Dendritic cell treated with granulocyte-macrophage colony-stimulating factor and Interleukin-4, amounts not matched to agents 40 ng/mL and 50 ng/mL, for 4 days (primary cell): ENCODE measurements at regions not wholly inside any gene's neighbourhood (a gene's known extent, or its start where the extent isn't known, plus 50 kb on each side); places are given as distances from the start of the nearest gene placed in this dataset.
"Not testable (repeated sequence)": the region's sequence is repeated elsewhere in the genome, so short reads cannot be mapped to it uniquely, and the experiment has no call there.

Source experiments
- H3K27ac Mint-ChIP-seq: one replicate; pipeline ENCODE4 v1.8.0; 2022; ENCODE audit warnings: mild to moderate bottlenecking, mixed read lengths
- H3K27me3 Mint-ChIP-seq: one replicate; pipeline ENCODE4 v1.8.0; 2022; ENCODE audit warnings: mild to moderate bottlenecking, mixed read lengths
- H3K36me3 Mint-ChIP-seq: one replicate; pipeline ENCODE4 v1.8.0; 2022; ENCODE audit warnings: low read depth, mixed read lengths
- H3K4me1 Mint-ChIP-seq: one replicate; pipeline ENCODE4 v1.8.0; 2022; ENCODE audit warnings: low read depth, mixed read lengths
- H3K4me3 Mint-ChIP-seq: one replicate; pipeline ENCODE4 v1.8.0; 2022; ENCODE audit warnings: mild to moderate bottlenecking, moderate library complexity, mixed read lengths
- H3K9me3 Mint-ChIP-seq: one replicate; pipeline ENCODE4 v1.8.0; 2022; ENCODE audit warnings: mixed read lengths
- intact Hi-C: fragments of 100-400 bp; cut with micrococcal nuclease; formaldehyde crosslinking; loops from one replicate; pipeline ENCODE4 v1.15.0; 2022

DNA sequence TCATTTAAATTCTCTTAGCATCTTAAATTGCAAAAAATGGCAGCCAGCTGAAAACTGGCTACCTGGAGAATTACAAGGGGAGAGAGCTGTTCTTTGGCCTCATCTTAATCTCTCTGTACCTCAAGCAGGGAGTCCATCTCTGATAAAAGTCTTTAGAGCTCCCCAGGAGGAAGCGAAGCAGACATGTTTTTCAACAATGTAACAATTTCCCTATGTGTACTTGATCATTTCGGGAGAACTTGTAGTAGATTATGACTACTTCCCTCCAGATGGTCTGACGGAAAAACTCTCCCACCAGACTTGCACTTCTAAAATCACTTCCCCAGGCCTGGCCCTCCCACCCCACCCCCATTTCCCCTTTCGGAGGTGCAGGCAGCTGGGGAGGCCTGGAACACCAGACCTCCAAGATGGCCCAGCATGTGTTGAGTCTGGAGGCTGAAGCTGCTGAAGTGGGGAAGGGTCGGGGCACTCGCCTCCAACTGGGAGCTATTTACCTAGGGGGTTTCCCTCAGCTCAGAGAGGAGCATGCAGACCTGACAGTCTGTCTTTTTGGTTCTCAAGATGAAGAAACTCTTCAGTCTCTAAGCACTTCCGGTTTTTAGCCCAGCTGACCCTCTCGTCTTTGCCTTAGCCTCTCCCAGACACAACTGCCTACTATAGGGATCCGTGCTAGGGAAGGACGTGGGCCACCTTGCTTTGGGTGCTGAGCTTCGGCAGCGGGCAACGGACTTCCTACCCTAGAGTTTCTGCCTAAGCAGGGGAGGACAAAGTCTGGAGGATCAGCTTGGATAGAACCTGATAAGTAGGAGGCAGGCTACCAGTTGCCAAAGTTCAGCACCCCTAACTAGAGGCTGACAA, 164.0 kb upstream of the TBL1XR1 start:
- H3K36me3 Mint-ChIP-seq: no peaks in the 10 kb centered on the region
- intact Hi-C loops: loop anchor here (2.0 to 5.0 kb wide), 4 partner anchors 86 to 416 kb away; no protein-coding TSS in a partner anchor
- peaks cover 56% of the 10 kb centered on the region for H3K4me1 Mint-ChIP-seq
- peak overlapping the region; percentile 98 for H3K27ac Mint-ChIP-seq
- H3K27me3 Mint-ChIP-seq: no peaks in the 10 kb centered on the region
- H3K9me3 Mint-ChIP-seq: no peaks in the 10 kb centered on the region
- H3K4me3 Mint-ChIP-seq: peak overlapping the region; percentile 41

DNA sequence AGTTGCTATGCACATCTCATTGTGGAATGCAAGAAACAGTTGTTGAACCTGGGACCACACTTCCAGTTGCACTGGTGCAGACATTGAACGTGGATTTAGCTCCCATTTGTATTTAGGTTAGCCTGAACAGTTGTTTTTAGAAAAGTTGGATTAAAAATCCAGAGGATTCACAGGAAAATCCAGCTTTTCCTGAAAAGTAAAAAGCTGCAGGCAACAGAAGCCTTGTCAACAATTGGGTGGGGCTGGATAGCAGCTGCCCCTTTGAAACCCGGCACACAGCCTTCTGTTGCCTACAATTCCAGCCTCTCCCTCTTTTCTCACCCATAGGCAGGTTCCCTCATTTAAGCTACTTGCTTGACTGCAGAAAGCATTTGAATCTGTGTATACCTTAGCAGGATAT, 165.3 kb upstream of the TBL1XR1 start:
- Mint-ChIP-seq H3K27me3 (no peaks in the 10 kb centered on the region), H3K4me1 (peaks cover 44% of the 10 kb centered on the region), H3K36me3 (no peaks in the 10 kb centered on the region), H3K27ac (no peak overlapping the region), H3K9me3 (no peaks in the 10 kb centered on the region), H3K4me3 (no peak overlapping the region)
- intact Hi-C loops: loop anchor here (5.0 kb wide), 3 partner anchors 85 to 415 kb away; no protein-coding TSS in a partner anchor

DNA sequence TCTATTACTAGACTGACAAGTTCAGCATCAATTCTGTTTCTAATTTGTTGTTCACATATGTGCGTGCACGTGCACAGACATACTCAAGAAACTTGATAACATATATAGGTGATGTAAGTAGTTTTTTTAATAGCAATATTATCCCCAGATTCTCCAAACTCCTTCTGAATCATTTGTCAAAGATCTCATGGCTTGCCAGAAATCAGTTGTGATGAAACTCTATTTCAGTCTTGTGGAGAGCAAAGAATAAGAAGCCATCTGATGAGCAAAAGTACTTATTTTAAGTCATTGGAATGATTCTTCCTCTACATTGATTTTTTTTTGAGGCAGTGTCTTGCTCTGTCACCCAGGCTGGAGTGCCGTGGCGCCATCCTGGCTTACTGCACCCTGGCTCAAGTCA, 167.0 kb upstream of the TBL1XR1 start:
- intact Hi-C loops: loop anchor here (5.0 kb wide), 3 partner anchors 83 to 413 kb away; no protein-coding TSS in a partner anchor
- Mint-ChIP-seq H3K27me3 (no peaks in the 10 kb centered on the region), H3K4me1 (peaks cover 32% of the 10 kb centered on the region), H3K36me3 (no peaks in the 10 kb centered on the region), H3K4me3 (no peak overlapping the region), H3K9me3 (no peaks in the 10 kb centered on the region), H3K27ac (no peak overlapping the region)

DNA sequence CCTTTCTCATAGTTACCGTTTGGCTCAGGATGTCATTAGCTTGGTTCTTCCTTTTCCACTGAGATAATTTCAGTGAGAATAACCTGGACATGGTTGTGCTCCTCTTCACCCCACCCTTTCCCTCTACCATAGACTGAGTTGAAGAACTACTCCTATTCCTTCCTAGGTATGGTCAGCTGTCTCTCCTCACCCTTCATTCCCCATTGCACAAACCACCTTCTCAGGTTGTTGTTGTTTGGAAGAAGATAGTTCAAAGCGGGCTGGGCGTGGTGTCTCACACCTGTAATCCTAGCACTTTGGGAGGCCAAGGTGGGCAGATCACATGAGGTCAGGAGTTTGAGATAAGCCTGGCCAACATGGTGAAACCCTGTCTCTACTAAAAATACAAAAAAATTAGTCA, 168.0 kb upstream of the TBL1XR1 start:
- peaks cover 21% of the 10 kb centered on the region for H3K4me1 Mint-ChIP-seq
- H3K9me3 Mint-ChIP-seq, H3K27me3 Mint-ChIP-seq, H3K36me3 Mint-ChIP-seq, H3K4me3 Mint-ChIP-seq, intact Hi-C loops, H3K27ac Mint-ChIP-seq: not testable (repeated sequence)

DNA sequence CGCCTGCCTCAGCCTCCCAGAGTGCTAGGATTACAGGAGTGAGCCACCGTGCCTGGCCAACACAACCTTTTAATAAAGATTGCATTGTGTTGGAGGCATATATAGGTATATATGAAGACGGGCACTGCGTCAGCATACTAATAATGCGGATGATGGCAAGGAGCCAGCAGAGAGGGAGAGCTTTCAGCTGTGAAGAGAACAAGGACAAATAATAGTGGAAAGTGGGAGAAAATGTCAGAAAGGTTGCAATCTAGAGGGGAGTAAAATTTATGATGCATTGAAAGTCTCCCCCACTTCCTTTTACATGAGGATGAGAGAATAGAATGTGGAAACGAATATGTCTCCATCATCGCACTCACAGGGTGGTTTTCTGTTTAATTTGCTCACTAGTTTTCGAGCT, 170.5 kb upstream of the TBL1XR1 start:
- Mint-ChIP-seq H3K36me3 (no peaks in the 10 kb centered on the region), H3K27me3 (no peaks in the 10 kb centered on the region), H3K9me3 (no peaks in the 10 kb centered on the region), H3K4me3 (no peak overlapping the region), H3K4me1 (peaks cover 5% of the 10 kb centered on the region), H3K27ac (no peak overlapping the region)
- intact Hi-C loops: no loop called here

DNA sequence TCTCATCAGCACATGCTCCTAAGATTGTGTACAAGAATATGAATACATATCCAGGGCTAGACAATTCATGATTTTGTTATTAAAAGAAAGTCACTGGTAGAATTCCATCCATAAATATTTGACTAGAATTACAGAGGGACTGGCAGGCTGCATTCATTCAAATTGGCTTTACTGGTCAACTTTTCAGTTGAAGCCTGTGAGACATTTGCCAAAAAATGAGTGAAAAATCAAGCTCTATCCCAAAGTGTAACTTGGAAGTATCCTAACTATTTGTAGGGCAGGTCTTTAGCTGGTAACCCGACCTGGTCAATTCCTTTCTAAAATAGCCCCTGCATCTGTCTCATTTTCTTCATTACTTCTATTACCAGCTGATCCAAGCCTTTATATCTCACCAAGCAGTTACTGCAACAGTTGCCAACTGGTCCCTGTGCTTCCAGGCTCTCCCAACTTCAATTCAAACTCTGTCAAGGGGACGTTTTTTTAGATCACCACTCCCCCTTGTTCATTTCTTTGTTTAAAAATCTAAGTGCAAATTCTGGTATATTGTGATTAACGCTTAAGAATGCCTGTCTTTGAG, 173.1 kb upstream of the TBL1XR1 start:
- intact Hi-C loops: no loop called here
- H3K27ac Mint-ChIP-seq: no peak overlapping the region
- peaks cover 5% of the 10 kb centered on the region for H3K4me1 Mint-ChIP-seq
- H3K36me3 Mint-ChIP-seq: no peaks in the 10 kb centered on the region
- no peaks in the 10 kb centered on the region for H3K27me3 Mint-ChIP-seq
- H3K4me3 Mint-ChIP-seq: no peak overlapping the region
- no peaks in the 10 kb centered on the region for H3K9me3 Mint-ChIP-seq

DNA sequence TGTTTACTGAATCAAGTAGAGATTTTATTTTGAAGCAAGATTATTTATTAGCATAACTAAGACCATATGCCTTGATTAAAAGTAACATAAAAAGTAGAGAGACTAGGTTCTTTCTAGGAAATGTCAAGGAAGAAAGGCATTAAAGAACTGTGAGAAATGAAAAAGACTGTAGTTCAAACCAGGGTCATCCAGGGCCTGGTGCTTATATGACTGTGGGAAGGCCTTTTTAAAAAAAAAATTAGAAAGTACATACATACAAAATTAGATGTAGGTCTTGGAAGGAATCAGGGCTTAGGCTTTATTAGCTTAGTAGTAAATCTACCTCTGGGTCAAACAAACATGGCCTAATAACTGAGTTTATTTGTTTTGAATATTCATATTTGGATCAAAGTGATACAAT, 173.9 kb upstream of the TBL1XR1 start:
- Mint-ChIP-seq H3K27me3 (no peaks in the 10 kb centered on the region), H3K9me3 (no peaks in the 10 kb centered on the region)

DNA sequence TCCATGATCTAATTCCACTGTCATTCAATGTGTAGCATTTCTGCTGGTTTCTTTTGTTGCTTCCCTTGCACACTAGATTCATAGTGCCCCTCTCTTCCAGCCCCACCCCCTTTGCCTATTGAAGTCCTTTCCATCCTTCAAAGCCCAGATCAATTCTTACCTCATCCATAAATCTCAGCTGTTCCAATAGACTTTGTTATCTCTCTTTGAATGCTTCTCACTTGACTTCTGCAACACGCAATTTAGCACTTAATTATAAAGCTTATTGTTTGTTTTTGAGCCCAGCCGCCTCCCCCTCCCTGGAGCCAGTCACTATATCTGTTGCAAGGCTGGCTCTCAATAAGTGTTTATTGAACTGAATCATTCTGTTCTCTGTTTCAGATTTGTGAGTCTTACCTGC, 174.6 kb upstream of the TBL1XR1 start:
- intact Hi-C loops: no loop called here
- Mint-ChIP-seq H3K9me3 (no peaks in the 10 kb centered on the region), H3K4me3 (no peak overlapping the region), H3K36me3 (no peaks in the 10 kb centered on the region), H3K27me3 (no peaks in the 10 kb centered on the region), H3K27ac (no peak overlapping the region), H3K4me1 (peaks cover 5% of the 10 kb centered on the region)

More for the DNA sequence above, 173.9 kb upstream of the TBL1XR1 start:
- Mint-ChIP-seq H3K36me3 (no peaks in the 10 kb centered on the region), H3K27ac (no peak overlapping the region), H3K4me3 (no peak overlapping the region), H3K4me1 (peaks cover 5% of the 10 kb centered on the region)
- intact Hi-C loops: no loop called here

DNA sequence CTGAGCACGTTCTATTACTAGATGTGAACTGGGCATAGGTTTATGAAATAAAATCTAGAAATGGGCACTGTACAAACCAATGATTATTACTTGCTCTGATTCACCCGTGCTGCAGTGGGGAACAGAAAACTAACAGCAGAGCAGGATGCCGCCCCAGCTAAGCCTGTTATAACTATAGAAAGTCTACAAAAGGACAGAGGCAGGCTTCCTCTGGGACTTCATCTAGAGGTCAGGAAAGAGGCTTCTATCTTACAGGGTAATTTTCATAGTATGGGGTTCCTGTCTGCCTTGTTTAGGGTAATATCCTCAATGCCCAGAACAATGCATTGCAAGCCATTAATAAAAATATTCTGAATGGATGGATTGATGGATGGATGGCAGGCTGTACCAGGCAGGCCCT, 177.0 kb upstream of the TBL1XR1 start:
- H3K36me3 Mint-ChIP-seq: no peaks in the 10 kb centered on the region
- no peak overlapping the region for H3K27ac Mint-ChIP-seq
- no peaks in the 10 kb centered on the region for H3K9me3 Mint-ChIP-seq
- intact Hi-C loops: no loop called here
- no peak overlapping the region for H3K4me3 Mint-ChIP-seq
- no peaks in the 10 kb centered on the region for H3K4me1 Mint-ChIP-seq
- H3K27me3 Mint-ChIP-seq: no peaks in the 10 kb centered on the region

DNA sequence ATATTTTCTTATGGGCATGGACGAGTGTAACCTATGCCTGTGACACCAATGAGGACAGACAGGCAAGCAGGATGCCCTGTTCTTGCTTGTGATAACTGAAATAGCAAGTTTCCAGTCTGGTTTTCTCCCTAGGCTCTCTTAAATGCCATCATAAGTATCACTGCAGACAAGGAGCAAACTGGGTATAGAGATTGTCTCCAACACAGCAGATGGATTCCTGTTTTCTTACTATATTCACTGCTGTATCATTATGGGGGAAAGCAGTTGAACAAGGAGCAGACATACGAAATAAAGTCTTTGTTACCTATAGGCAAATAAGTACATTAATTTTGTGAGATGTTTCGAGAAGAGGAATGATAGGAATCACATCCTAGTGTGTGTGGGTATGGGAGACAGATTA, 178.0 kb upstream of the TBL1XR1 start:
- H3K27me3 Mint-ChIP-seq: no peaks in the 10 kb centered on the region
- no peaks in the 10 kb centered on the region for H3K36me3 Mint-ChIP-seq
- H3K4me3 Mint-ChIP-seq: no peak overlapping the region
- no peak overlapping the region for H3K27ac Mint-ChIP-seq
- no peaks in the 10 kb centered on the region for H3K4me1 Mint-ChIP-seq
- no peaks in the 10 kb centered on the region for H3K9me3 Mint-ChIP-seq
- intact Hi-C loops: no loop called here

DNA sequence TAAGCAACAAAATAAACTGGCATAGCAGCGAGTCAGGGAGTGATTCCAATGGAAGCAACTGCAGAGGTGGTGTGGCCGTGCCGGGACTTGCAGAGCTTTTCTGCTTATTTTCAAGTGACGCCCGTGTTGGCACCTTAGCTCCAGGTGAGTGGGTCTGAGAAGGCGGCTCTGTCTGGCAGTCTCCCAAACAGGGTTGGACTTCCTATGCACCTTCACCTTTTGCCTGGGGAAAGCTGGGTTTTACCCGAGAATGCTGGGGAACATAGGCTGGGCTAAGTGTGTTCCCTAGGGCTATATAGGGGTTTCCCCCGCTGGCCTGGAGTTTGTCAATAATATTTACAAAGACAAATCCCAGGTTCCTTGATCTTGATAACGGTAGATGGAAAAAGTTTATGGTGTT, 179.9 kb upstream of the TBL1XR1 start:
- Mint-ChIP-seq H3K9me3 (no peaks in the 10 kb centered on the region), H3K4me3 (no peak overlapping the region), H3K27ac (no peak overlapping the region), H3K27me3 (no peaks in the 10 kb centered on the region), H3K4me1 (no peaks in the 10 kb centered on the region), H3K36me3 (no peaks in the 10 kb centered on the region)
- intact Hi-C loops: no loop called here

DNA sequence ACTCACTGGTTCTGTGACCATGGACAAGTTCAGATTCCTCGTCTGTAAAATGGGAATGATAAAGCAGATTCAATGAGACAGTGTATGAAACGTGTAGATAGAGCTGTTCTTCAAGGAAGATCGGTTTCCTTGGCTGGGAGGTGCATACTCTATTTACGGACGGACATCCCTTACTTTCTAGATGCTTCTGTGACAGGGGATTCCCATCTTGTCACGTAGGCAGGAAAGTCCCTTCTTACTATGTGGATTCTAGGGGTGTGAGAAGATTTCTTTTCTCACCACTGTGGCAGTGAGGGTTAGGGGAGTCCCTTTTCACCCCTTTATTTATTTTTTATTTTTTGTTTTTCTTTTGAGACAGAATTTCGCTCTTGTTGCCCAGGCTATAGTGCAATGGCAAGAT, 180.9 kb upstream of the TBL1XR1 start:
- Mint-ChIP-seq H3K9me3 (no peaks in the 10 kb centered on the region), H3K27ac (no peak overlapping the region), H3K27me3 (no peaks in the 10 kb centered on the region), H3K4me1 (no peaks in the 10 kb centered on the region), H3K4me3 (no peak overlapping the region), H3K36me3 (no peaks in the 10 kb centered on the region)
- intact Hi-C loops: no loop called here

DNA sequence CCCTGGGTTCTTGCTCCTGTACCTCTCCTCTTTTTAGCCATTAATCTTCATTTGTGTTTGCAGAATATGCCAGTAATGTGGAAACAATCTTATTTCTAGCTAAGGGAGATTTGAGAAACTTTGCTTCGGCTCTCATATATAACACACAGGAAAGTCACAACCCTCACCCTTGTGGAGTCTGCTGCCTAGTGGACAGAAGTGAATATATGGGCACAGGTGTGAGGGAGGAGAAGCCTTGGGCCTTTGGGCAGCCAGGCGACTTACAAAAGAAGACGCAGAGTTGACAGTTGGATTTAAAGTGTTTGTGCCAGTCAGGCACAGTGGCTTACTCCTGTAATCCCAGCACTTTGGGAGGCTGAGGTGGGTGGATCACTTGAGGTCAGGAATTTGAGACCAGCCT, 181.8 kb upstream of the TBL1XR1 start:
- Mint-ChIP-seq H3K36me3 (no peaks in the 10 kb centered on the region), H3K9me3 (no peaks in the 10 kb centered on the region), H3K4me3 (no peak overlapping the region), H3K27ac (no peak overlapping the region), H3K4me1 (no peaks in the 10 kb centered on the region), H3K27me3 (no peaks in the 10 kb centered on the region)
- intact Hi-C loops: no loop called here

DNA sequence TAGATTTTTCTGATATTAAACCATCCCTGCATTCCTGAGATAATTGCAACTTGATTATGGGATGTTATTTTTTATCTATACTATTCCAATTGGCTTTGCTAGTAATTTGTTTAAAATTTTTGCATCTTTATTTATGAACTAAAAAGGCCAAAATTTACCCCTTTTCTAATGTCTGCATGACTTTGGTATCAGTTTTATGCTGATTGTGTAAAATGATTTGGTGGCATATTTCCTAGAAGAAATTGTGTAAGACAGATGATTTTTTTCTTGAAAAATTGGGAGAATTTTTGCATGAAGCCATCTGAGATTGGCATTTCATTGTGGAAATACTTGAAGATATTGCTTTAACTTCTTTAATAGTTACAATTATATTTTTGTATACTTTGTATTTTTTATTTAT, 183.8 kb upstream of the TBL1XR1 start:
- Mint-ChIP-seq H3K4me3 (no peak overlapping the region), H3K27me3 (no peaks in the 10 kb centered on the region), H3K4me1 (no peaks in the 10 kb centered on the region), H3K27ac (no peak overlapping the region), H3K9me3 (no peaks in the 10 kb centered on the region), H3K36me3 (no peaks in the 10 kb centered on the region)
- intact Hi-C loops: no loop called here

DNA sequence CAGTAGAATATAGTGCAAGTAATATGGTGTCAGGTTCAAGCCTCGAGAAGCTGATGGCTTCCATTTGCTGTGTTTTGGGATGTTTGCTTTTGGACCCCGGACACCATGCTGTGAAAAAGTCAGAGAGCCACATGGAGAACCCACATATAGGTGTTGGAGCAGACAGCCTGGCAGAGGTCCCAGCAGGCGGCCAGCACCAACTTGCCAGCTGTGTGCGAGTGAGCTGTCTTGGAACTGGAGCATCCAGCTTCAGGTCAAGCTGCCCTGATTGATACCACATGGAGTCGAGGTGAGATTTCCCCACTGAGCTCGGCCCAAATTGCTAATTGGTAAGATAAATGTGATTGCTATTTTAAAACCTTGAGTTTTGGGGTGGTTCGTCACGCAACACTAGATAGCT, 185.7 kb upstream of the TBL1XR1 start:
- Mint-ChIP-seq H3K9me3 (no peaks in the 10 kb centered on the region), H3K27ac (no peak overlapping the region), H3K4me3 (no peak overlapping the region), H3K4me1 (no peaks in the 10 kb centered on the region), H3K36me3 (no peaks in the 10 kb centered on the region), H3K27me3 (no peaks in the 10 kb centered on the region)
- intact Hi-C loops: no loop called here
